Astrocyte of the spinal cord (primary cell): ENCODE measurements at regions not wholly inside any gene's neighbourhood (a gene's known extent, or its start where the extent isn't known, plus 50 kb on each side); places are given as distances from the start of the nearest gene placed in this dataset.

Source experiments
- DNase-seq: peaks from one replicate; pipeline ENCODE4 v3.0.0; 2011; ENCODE audit warnings: low read depth, low spot score
- H3K4me3 ChIP-seq: 2 replicates; pipeline ENCODE4 v1.5.1; 2011; ENCODE audit warnings: low read depth, mild to moderate bottlenecking, low read length, moderate library complexity
- in situ Hi-C: cut with HindIII; loops from 2 replicates; pipeline ENCODE4 v1.10.0; 2017; ENCODE audit warnings: low sequenced_read_pairs
- TF ChIP-seq, protein P1 (sequence below): IDR thresholded peaks from 2 replicates; pipeline ENCODE4 v1.5.1; 2012; ENCODE audit warnings: low read depth, mild to moderate bottlenecking, low read length, inconsistent platforms

DNA sequence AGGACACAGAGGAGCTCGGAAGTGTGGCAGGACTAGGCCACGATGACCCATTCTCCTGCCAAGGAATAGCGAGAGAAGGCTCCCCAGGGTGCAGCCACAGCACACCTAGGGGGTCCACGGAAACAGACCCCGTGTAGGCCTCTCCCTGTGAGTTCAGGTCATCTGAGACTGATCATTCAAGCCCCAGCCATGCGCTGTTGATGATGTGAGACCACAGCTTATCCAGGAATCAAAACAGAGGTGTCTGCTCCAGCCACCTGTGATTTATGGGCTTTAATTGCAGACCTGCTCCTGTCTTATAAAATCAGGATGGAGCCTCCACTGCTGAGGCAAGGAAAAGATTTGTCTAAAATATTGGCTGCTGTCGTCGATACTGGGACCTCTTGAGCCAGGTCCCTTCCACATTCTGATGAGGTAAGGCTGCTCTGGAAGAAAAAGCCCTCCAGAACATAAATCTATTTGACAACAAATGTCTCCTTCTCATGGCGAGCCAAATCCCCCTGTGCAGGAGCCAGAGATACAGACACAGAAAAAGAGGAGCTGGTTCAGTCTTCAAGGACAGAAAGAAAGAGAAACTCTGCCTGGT lies 186.7 kb downstream of the TJP1 start:
- TF ChIP-seq, protein P1, sequence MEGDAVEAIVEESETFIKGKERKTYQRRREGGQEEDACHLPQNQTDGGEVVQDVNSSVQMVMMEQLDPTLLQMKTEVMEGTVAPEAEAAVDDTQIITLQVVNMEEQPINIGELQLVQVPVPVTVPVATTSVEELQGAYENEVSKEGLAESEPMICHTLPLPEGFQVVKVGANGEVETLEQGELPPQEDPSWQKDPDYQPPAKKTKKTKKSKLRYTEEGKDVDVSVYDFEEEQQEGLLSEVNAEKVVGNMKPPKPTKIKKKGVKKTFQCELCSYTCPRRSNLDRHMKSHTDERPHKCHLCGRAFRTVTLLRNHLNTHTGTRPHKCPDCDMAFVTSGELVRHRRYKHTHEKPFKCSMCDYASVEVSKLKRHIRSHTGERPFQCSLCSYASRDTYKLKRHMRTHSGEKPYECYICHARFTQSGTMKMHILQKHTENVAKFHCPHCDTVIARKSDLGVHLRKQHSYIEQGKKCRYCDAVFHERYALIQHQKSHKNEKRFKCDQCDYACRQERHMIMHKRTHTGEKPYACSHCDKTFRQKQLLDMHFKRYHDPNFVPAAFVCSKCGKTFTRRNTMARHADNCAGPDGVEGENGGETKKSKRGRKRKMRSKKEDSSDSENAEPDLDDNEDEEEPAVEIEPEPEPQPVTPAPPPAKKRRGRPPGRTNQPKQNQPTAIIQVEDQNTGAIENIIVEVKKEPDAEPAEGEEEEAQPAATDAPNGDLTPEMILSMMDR: no peak
- no peak for DNase-seq

DNA sequence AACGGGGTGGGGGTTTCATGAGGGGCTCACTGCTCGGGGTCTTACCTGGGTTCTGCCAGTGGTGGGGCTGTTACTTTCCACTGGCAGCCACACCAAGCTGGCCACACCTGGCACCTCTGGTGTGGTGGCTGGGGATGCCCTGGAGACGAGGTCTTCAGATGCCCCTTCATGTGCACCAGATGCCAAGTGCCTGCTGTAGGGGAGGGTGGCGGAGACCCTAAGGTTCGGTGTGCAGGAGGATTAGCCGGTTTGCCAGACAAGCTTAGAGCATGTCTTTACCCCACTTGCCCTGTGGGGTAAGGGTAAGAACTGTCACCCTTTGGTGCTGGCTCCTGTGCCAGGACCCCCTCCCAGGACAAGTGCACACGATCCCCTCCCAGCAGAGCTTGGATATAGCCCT lies 188.3 kb downstream of the TJP1 start:
- H3K4me3 ChIP-seq: no peak overlapping the region
- TF ChIP-seq, protein P1: no peak
- in situ Hi-C loops: no loop called here
- no peak for DNase-seq

More for the DNA sequence above, 186.7 kb downstream of the TJP1 start:
- in situ Hi-C loops: no loop called here
- H3K4me3 ChIP-seq: no peak overlapping the region

DNA sequence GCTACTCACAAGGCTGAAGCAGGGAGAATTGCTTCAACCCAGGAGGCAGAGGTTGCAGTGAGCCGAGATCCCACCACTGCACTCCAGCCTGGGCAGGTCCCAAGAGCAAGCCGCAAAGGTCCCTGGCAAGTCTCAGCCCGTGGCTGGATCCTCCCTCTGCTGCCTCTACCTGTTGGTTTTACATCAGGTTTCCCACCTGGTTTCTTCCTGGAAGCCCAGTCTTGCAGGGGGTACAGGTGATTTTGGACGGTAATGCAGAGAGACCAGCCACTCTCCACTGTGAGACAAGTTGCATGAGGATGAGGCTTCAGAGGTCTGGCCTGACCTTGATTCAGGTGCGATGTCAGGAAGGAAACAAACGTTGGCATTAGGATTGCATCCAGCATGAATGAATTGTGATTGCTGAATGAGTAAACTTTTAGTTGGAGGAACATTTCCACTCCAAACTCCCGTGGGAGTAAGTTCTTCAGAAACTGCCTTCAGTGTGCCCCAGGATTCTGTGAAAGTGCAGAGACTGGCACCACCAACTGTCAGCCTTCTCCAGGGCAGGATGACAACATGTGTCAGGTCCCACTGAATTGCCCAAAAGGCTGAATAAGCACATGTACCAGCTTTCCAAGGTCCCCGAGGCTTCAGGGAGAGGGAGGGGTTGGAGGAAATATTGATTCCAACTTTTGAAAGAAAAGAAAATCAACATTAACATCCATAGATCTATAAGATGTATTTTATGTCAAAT lies 189.4 kb downstream of the TJP1 start:
- DNase-seq: no peak
- TF ChIP-seq, protein P1: no peak
- in situ Hi-C loops: no loop called here
- H3K4me3 ChIP-seq: no peak overlapping the region

DNA sequence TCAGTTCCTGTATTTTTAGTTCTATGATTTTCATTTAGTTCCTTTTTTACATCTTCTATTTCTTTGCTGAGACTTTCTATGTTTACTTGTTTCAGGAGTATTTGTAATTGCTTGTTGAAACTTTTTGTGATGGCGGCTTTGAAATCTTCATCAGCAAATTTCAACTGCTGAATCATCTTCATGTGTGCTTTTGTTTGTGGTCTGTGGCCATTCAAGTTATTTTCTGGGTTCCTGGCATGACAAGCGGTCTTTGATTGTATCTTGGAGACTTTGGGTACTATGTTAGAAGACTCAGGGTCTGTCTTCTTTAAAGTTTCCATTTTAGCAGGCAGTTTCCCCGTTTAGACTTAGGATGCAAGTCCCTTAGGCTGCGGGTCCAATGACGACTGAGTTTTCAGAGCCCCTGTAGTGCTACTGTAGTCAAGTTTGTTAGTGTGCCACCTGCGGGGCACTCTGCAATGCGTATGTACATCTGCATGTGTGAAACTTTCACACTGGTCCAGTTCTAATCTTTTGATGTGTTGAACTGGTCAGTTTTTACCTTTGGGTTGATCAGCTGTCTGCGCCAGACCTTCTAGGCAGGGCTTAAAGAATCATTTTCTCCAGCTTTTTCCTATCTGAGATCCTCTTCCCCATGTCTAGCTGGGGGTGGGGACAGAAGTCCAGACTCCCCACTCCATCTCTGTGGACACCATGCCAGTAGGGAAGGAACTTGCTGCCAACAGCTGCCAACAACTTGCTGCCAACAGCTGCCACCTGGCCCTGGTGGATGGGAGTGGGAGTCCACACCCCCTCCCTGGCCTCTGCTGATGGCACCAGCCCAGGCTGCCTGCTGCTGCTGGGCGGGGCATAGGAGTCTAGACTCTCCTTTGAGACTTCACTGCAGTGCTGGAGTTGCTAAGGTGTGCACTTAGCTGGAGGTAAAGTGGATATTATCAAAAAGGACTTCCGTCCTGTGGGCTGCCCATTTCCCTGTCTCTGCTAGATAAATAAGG lies 190.9 kb downstream of the TJP1 start:
- H3K4me3 ChIP-seq: no peak overlapping the region
- TF ChIP-seq, protein P1: no peak
- no peak for DNase-seq
- in situ Hi-C loops: no loop called here

DNA sequence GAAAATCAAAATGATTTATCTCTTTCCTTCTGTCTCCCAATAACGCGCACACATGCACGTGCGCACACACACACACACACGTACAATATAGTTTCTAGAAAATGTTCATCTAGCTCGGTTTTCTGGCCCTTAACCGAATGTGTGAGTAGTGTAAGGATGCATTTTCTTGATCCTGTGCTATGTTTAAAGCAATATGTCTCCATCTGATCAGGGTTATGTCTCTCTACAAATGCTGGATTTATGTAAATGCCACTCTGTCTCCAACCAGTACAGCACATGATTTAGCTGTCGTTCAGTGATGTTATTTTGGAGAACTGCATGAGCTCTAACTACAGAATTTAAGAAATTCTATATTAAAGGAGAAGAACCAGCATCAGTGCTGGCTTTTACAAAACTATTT lies 198.0 kb downstream of the TJP1 start:
- TF ChIP-seq, protein P1: no peak
- no peak for DNase-seq
- no peak overlapping the region for H3K4me3 ChIP-seq
- in situ Hi-C loops: no loop called here

DNA sequence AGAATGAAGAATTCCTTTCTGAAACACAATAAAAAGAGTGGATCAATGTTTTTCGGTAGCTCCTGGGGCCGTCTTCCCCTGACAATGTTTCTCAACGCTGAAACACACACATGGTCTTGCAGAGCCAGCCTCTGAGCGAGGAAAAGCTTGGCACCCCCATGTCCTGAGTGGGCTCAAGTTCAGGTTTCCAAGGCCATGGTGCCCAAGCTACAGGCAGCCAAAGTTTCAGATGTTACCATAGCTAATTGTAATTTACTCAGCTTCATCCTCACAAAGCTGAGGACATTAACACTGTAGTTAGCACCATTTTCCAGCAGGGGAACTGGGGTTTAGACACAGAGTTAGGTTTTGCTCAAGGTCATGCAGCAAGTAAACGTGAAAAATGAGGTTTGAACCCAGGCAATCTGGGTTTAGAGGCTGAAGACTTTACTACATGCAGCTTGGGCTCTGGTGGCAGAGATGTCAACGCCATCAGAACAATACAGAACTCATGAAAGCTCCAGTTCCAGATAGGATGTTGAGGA lies 199.1 kb downstream of the TJP1 start:
- no peak overlapping the region for H3K4me3 ChIP-seq
- DNase-seq: no peak
- in situ Hi-C loops: no loop called here
- TF ChIP-seq, protein P1: no peak
